Endothelial cell of umbilical vein (primary cell): ENCODE measurements at regions not wholly inside any gene's neighbourhood (a gene's known extent, or its start where the extent isn't known, plus 50 kb on each side); places are given as distances from the start of the nearest gene placed in this dataset.

Source experiments
- BruUV-seq: library from RNA; stranded (reverse); fragments of 400-500 nt; replicated peaks from 2 replicates; lab custom pipeline; 2021; lab: Mats Ljungman, UMichigan
- CTCF ChIA-PET: fragments of 300-600, 350-600 bp; sonication (Branson Sonifier 250); formaldehyde crosslinking; loops from one replicate; lab custom pipeline; 2021; ENCODE audit warnings: antibody characterized with exemption, inconsistent platforms; lab: Charles Lee
- POLR2A ChIA-PET: fragments of 300-600, 350-600 bp; sonication (Branson Sonifier 250); formaldehyde crosslinking; loops from one replicate; lab custom pipeline; 2021; ENCODE audit warnings: antibody characterized with exemption, inconsistent platforms; lab: Charles Lee
- DNase-seq: peaks from one replicate; pipeline ENCODE4 v3.0.0-alpha.2; 2011; ENCODE audit warnings: low read depth, low spot score
- FAIRE-seq: peaks from 2 replicates; lab custom pipeline; 2011; peaks lifted over from hg19 to GRCh38; lab: Jason Lieb, UNC
- H2AFZ ChIP-seq: 2 replicates; pipeline ENCODE4 v1.6.0; 2012; ENCODE audit warnings: low read depth, low read length, control low read depth, inconsistent platforms
- H3K27ac ChIP-seq: 2 replicates; pipeline ENCODE4 v1.5.1; 2011; ENCODE audit warnings: low read depth, mild to moderate bottlenecking, control low read depth, low read length, moderate library complexity; ENCODE audit not compliant: insufficient read depth
- H3K27me3 ChIP-seq, 2 experiments: 2 replicates each; pipeline versions ENCODE4 v1.6.0 to v1.6.1; 2011; ENCODE audit warnings: low read length in 2 of 2, mixed read lengths in 1 of 2; ENCODE audit not compliant: control insufficient read depth in 2 of 2, insufficient read depth in 2 of 2
- H3K36me3 ChIP-seq, 2 experiments: 2 replicates in 1 of 2; 3 replicates in 1 of 2; pipeline ENCODE4 v1.5.1; 2011; ENCODE audit warnings: low read length in 2 of 2, mild to moderate bottlenecking in 1 of 2, moderate library complexity in 1 of 2; ENCODE audit not compliant: control insufficient read depth in 2 of 2, insufficient read depth in 2 of 2; ENCODE audit errors: extremely low read depth in 1 of 2
- H3K4me1 ChIP-seq: 3 replicates; pipeline ENCODE4 v1.5.1; 2011; ENCODE audit warnings: mild to moderate bottlenecking, low read length; ENCODE audit not compliant: control insufficient read depth, insufficient read depth; ENCODE audit errors: extremely low read depth
- H3K4me2 ChIP-seq: 2 replicates; pipeline ENCODE4 v1.6.1; 2011; ENCODE audit warnings: low read length, control low read depth, mixed read lengths; ENCODE audit not compliant: insufficient read depth
- H3K4me3 ChIP-seq, 3 experiments: fragments of 200-600 bp in 1 of 3; sonication (generic), shearing (Covaris generic) in 1 of 3; replicated peaks in 1 of 3; 2 replicates each; pipeline ENCODE4 v1.5.1; 2011 to 2016; ENCODE audit warnings: control low read depth in 3 of 3, low read length in 3 of 3, mild to moderate bottlenecking in 2 of 3, inconsistent platforms in 1 of 3, low read depth in 1 of 3, moderate library complexity in 1 of 3; ENCODE audit not compliant: insufficient read depth in 1 of 3
- H3K79me2 ChIP-seq: 2 replicates; pipeline ENCODE4 v1.6.0; 2012; ENCODE audit warnings: low read length, inconsistent platforms; ENCODE audit not compliant: control insufficient read depth, insufficient read depth
- H3K9ac ChIP-seq: replicated peaks from 2 replicates; pipeline ENCODE3; 2011; ENCODE audit warnings: low read length, control low read depth; ENCODE audit not compliant: insufficient read depth; ENCODE audit errors: extremely low read depth
- H3K9me1 ChIP-seq: replicated peaks from 3 replicates; pipeline ENCODE4 v1.6.0; 2011; ENCODE audit warnings: mild to moderate bottlenecking, low read length; ENCODE audit not compliant: control insufficient read depth, insufficient read depth; ENCODE audit errors: extremely low read depth
- H3K9me3 ChIP-seq: replicated peaks from 2 replicates; pipeline ENCODE4 v1.5.1; 2012; ENCODE audit warnings: low read length, inconsistent platforms; ENCODE audit not compliant: control insufficient read depth, insufficient read depth
- H4K20me1 ChIP-seq: replicated peaks from 2 replicates; pipeline ENCODE3; 2011; ENCODE audit warnings: mild to moderate bottlenecking, low read length; ENCODE audit not compliant: control insufficient read depth, insufficient read depth; ENCODE audit errors: extremely low read depth
- EZH2 ChIP-seq: IDR thresholded peaks from 2 replicates; pipeline ENCODE4 v1.6.1; 2012; ENCODE audit warnings: borderline replicate concordance, low read depth, mild to moderate bottlenecking, moderate library complexity, low read length, inconsistent platforms; ENCODE audit not compliant: severe bottlenecking
- FOS ChIP-seq: IDR thresholded peaks from 2 replicates; pipeline ENCODE4 v1.6.1; 2011; ENCODE audit warnings: mild to moderate bottlenecking, low read length, moderate library complexity, borderline replicate concordance; ENCODE audit not compliant: insufficient read depth
- GATA2 ChIP-seq: IDR thresholded peaks from 2 replicates; pipeline ENCODE4 v1.7.0; 2011; ENCODE audit warnings: low read depth, mild to moderate bottlenecking, moderate library complexity, mixed read lengths, low read length; ENCODE audit not compliant: insufficient read length, insufficient read depth
- JUN ChIP-seq: IDR thresholded peaks from 2 replicates; pipeline ENCODE4 v1.6.1; 2011; ENCODE audit warnings: borderline replicate concordance, low read depth; ENCODE audit not compliant: insufficient read length, insufficient read depth
- MYC ChIP-seq: IDR thresholded peaks from one replicate; pipeline ENCODE4 v1.6.1; 2011; ENCODE audit warnings: mild to moderate bottlenecking, low read depth, low read length
- POLR2A ChIP-seq: IDR thresholded peaks from 2 replicates; pipeline ENCODE4 v1.6.1; 2012; ENCODE audit warnings: low read depth, mild to moderate bottlenecking, control low read depth, low read length
- POLR2AphosphoS5 ChIP-seq: IDR thresholded peaks from 2 replicates; pipeline ENCODE4 v1.6.1; 2012; ENCODE audit warnings: low read depth, mild to moderate bottlenecking, control low read depth, low read length, moderate library complexity; ENCODE audit not compliant: insufficient read depth
- dilution Hi-C: fragments of 300-500 bp; cut with MboI; formaldehyde crosslinking; loops from one replicate; pipeline ENCODE4 v1.15.0; 2019; ENCODE audit warnings: low sequenced_read_pairs; ENCODE audit not compliant: extremely low pct_ligation_motif_present
- intact Hi-C: fragments of 100-400 bp; cut with micrococcal nuclease; formaldehyde crosslinking; loops from one replicate; pipeline ENCODE4 v1.10.0; 2022
- TF ChIP-seq, protein P1 (sequence below), 2 donors: IDR thresholded peaks; 1 replicate in 1 of 2; 2 replicates in 1 of 2; pipeline ENCODE4 v1.5.1; 2011; ENCODE audit warnings: low read length in 2 of 2, mild to moderate bottlenecking in 2 of 2, moderate library complexity in 2 of 2, control low read depth in 1 of 2, inconsistent platforms in 1 of 2, low read depth in 1 of 2; ENCODE audit not compliant: insufficient read depth in 1 of 2; ENCODE audit errors: extremely low read depth in 1 of 2
- TF ChIP-seq, protein P2 (sequence below): IDR thresholded peaks from 2 replicates; pipeline ENCODE4 v1.6.1; 2011; ENCODE audit not compliant: insufficient read depth, insufficient read length

DNA sequence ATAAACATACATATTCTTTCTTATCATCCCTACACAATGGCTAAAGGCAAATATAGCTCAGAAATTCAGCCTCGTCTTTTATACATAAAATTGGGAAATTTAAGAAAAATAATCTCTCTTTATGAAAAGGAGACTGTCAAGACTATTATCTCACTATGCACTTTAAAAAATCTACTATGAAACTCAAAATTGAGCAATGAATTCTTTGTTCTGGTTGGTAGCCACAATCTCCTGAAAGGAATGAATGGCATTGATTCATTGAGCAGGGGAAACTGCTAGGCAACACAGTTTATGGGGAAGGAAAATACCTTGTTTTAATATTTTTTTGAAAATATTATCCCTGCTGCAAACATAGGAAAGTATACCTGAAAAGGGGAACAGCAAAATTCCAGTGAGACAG lies 397.1 kb downstream of the RAB28 start:
- no peaks in the 10 kb centered on the region for H3K27me3 ChIP-seq
- no peaks in the 10 kb centered on the region for H3K4me1 ChIP-seq
- H3K27ac ChIP-seq = no peak overlapping the region
- no peaks in the 10 kb centered on the region for H3K79me2 ChIP-seq
- H4K20me1 ChIP-seq = no peaks in the 10 kb centered on the region
- no peak for DNase-seq
- ChIA-PET POLR2A (no interaction called here), CTCF (no interaction called here)
- H3K9ac ChIP-seq = no peak overlapping the region
- no peaks in the 10 kb centered on the region for H3K9me3 ChIP-seq
- no peak overlapping the region for H3K4me2 ChIP-seq
- no peaks in the 10 kb centered on the region for H3K9me1 ChIP-seq
- intact Hi-C loops = no loop called here
- FAIRE-seq = no peak
- no peaks in the 10 kb centered on the region for H3K36me3 ChIP-seq
- no peak overlapping the region for H3K4me3 ChIP-seq
- no TSS peak for BruUV-seq
- dilution Hi-C loops = no loop called here
- TF ChIP-seq EZH2 (no peak), POLR2A (no peak), FOS (no peak), GATA2 (no peak), MYC (no peak), JUN (no peak), POLR2AphosphoS5 (no peak)
- TF ChIP-seq, protein P1, sequence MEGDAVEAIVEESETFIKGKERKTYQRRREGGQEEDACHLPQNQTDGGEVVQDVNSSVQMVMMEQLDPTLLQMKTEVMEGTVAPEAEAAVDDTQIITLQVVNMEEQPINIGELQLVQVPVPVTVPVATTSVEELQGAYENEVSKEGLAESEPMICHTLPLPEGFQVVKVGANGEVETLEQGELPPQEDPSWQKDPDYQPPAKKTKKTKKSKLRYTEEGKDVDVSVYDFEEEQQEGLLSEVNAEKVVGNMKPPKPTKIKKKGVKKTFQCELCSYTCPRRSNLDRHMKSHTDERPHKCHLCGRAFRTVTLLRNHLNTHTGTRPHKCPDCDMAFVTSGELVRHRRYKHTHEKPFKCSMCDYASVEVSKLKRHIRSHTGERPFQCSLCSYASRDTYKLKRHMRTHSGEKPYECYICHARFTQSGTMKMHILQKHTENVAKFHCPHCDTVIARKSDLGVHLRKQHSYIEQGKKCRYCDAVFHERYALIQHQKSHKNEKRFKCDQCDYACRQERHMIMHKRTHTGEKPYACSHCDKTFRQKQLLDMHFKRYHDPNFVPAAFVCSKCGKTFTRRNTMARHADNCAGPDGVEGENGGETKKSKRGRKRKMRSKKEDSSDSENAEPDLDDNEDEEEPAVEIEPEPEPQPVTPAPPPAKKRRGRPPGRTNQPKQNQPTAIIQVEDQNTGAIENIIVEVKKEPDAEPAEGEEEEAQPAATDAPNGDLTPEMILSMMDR (IDR thresholded peaks at IDR 0.05; ENCODE audit: extremely low read depth in 1 of 2, insufficient read depth in 1 of 2, low read depth in 1 of 2, low read length in 2 of 2) = no peak
- TF ChIP-seq, protein P2, sequence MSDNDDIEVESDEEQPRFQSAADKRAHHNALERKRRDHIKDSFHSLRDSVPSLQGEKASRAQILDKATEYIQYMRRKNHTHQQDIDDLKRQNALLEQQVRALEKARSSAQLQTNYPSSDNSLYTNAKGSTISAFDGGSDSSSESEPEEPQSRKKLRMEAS = no peak
- no peak overlapping the region for H2AFZ ChIP-seq
